ENCODE measurements at regions not wholly inside any gene's neighbourhood (a gene's known extent, or its start where the extent isn't known, plus 50 kb on each side); places are given as distances from the start of the nearest gene placed in this dataset.

DNA sequence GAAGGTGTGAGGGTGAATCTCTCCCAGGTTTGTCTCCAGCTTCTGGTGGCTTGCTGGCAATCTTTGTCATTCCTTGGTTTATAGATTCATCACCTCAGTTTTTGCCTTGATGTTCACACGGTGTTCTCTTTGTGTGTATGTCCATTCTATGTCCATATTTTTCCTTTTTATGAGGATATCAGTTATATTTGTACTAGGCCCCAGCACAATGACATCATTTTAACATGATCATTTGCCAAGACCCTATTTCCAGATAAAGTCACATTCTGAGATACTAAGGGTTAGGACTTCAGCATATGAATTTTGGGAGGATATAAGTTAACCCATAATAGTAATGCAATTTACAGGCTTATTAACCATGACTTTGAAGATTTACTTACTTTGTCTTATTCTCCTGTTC is 649.0 kb downstream of the CPS1 start:
- TF ChIP-seq RAD21 (IDR thresholded peaks at IDR 0.05) (no peak), HNF4G (IDR thresholded peaks at IDR 0.05) (no peak), JUND (IDR thresholded peaks at IDR 0.05) (no peak), HNF4A (conservative IDR thresholded peaks at IDR 0.05) (no peak), CTCF (IDR thresholded peaks at IDR 0.05; ENCODE audit: low read depth, low read length, missing input control) (no peak), RXRA (IDR thresholded peaks at IDR 0.05) (no peak), YY1 (IDR thresholded peaks at IDR 0.05) (no peak), TAF1 (conservative IDR thresholded peaks at IDR 0.05) (no peak), SP1 (IDR thresholded peaks at IDR 0.05) (no peak), EGR1 (IDR thresholded peaks at IDR 0.05; ENCODE audit: low read depth in 2 of 2) (no peak)
- TF ChIP-seq, protein P1, sequence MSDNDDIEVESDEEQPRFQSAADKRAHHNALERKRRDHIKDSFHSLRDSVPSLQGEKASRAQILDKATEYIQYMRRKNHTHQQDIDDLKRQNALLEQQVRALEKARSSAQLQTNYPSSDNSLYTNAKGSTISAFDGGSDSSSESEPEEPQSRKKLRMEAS (IDR thresholded peaks at IDR 0.05) = no peak

DNA sequence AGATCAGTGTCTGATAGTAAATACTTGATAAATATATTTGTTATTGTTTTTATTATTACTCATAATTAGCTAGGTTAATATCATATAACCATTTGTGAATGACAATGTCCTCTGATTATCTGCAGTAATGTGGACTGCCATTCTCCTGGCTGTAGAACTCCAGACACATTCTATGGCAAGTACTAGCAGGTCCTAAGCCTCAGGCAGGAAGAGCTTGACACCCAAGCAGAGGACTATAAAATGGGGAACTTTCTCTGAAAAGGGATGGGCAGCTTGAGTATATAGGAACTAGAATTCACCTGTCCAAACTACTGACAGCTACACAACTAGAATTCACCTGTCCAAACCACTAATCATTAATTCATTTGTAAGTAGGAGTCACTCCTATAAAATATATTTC is 649.4 kb downstream of the CPS1 start:
- Histone ChIP-seq H3K9me3 (ENCODE audit: control insufficient read depth in 4 of 4, low read length in 3 of 4) (no peaks in the 10 kb centered on the region), H3K27me3 (ENCODE audit: control insufficient read depth in 4 of 4, insufficient read depth in 4 of 4, low read length in 3 of 4) (no peaks in the 10 kb centered on the region), H3K27ac (ENCODE audit: low read depth in 1 of 2, low read length in 2 of 2) (no peak overlapping the region), H3K4me3 (ENCODE audit: low read depth in 1 of 3, low read length in 3 of 3) (no peak overlapping the region), H3K9ac (ENCODE audit: low read depth in 1 of 2, low read length in 2 of 2) (no peak overlapping the region), H3K36me3 (ENCODE audit: control insufficient read depth in 4 of 4, insufficient read depth in 3 of 4, low read depth in 1 of 4, low read length in 3 of 4) (no peaks in the 10 kb centered on the region), H3K4me1 (ENCODE audit: control insufficient read depth in 4 of 4, insufficient read depth in 4 of 4, low read length in 3 of 4) (no peaks in the 10 kb centered on the region)
- DNase-seq (ENCODE audit: low spot score) = no peak
- TF ChIP-seq CTCF (IDR thresholded peaks at IDR 0.05; ENCODE audit: low read depth, low read length, missing input control) = no peak
- TF ChIP-seq ZBTB33 (IDR thresholded peaks at IDR 0.05) = no peak
- no peak for TF ChIP-seq RXRA (IDR thresholded peaks at IDR 0.05)
- no peak for TF ChIP-seq HNF4G (IDR thresholded peaks at IDR 0.05)
- TF ChIP-seq, protein P2, sequence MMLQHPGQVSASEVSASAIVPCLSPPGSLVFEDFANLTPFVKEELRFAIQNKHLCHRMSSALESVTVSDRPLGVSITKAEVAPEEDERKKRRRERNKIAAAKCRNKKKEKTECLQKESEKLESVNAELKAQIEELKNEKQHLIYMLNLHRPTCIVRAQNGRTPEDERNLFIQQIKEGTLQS (IDR thresholded peaks at IDR 0.05) = no peak
- no peak for TF ChIP-seq YY1 (IDR thresholded peaks at IDR 0.05)
- TF ChIP-seq SP1 (IDR thresholded peaks at IDR 0.05) = no peak
- TF ChIP-seq HNF4A (conservative IDR thresholded peaks at IDR 0.05) = no peak
- TF ChIP-seq FOXA2 (IDR thresholded peaks at IDR 0.05) = no peak
- no peak for TF ChIP-seq FOXA1 (IDR thresholded peaks at IDR 0.05)
- TF ChIP-seq, protein P3, sequence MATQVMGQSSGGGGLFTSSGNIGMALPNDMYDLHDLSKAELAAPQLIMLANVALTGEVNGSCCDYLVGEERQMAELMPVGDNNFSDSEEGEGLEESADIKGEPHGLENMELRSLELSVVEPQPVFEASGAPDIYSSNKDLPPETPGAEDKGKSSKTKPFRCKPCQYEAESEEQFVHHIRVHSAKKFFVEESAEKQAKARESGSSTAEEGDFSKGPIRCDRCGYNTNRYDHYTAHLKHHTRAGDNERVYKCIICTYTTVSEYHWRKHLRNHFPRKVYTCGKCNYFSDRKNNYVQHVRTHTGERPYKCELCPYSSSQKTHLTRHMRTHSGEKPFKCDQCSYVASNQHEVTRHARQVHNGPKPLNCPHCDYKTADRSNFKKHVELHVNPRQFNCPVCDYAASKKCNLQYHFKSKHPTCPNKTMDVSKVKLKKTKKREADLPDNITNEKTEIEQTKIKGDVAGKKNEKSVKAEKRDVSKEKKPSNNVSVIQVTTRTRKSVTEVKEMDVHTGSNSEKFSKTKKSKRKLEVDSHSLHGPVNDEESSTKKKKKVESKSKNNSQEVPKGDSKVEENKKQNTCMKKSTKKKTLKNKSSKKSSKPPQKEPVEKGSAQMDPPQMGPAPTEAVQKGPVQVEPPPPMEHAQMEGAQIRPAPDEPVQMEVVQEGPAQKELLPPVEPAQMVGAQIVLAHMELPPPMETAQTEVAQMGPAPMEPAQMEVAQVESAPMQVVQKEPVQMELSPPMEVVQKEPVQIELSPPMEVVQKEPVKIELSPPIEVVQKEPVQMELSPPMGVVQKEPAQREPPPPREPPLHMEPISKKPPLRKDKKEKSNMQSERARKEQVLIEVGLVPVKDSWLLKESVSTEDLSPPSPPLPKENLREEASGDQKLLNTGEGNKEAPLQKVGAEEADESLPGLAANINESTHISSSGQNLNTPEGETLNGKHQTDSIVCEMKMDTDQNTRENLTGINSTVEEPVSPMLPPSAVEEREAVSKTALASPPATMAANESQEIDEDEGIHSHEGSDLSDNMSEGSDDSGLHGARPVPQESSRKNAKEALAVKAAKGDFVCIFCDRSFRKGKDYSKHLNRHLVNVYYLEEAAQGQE (IDR thresholded peaks at IDR 0.05) = no peak
- TF ChIP-seq GABPA (IDR thresholded peaks at IDR 0.05 in 1 of 2, conservative IDR thresholded peaks at IDR 0.05 in 1 of 2) = no peak
- TF ChIP-seq EGR1 (IDR thresholded peaks at IDR 0.05; ENCODE audit: low read depth in 2 of 2) = no peak
- no peak for TF ChIP-seq TAF1 (conservative IDR thresholded peaks at IDR 0.05)
- no peak for TF ChIP-seq RAD21 (IDR thresholded peaks at IDR 0.05)
- no peak for TF ChIP-seq NR2F2 (IDR thresholded peaks at IDR 0.05)
- TF ChIP-seq, protein P1 (IDR thresholded peaks at IDR 0.05) = no peak

More for the DNA sequence above, 649.0 kb downstream of the CPS1 start:
- Histone ChIP-seq H3K4me3 (ENCODE audit: low read depth in 1 of 3, low read length in 3 of 3) (no peak overlapping the region), H3K4me1 (ENCODE audit: control insufficient read depth in 4 of 4, insufficient read depth in 4 of 4, low read length in 3 of 4) (no peaks in the 10 kb centered on the region), H3K9ac (ENCODE audit: low read depth in 1 of 2, low read length in 2 of 2) (no peak overlapping the region), H3K27ac (ENCODE audit: low read depth in 1 of 2, low read length in 2 of 2) (no peak overlapping the region), H3K9me3 (ENCODE audit: control insufficient read depth in 4 of 4, low read length in 3 of 4) (no peaks in the 10 kb centered on the region), H3K27me3 (ENCODE audit: control insufficient read depth in 4 of 4, insufficient read depth in 4 of 4, low read length in 3 of 4) (no peaks in the 10 kb centered on the region), H3K36me3 (ENCODE audit: control insufficient read depth in 4 of 4, insufficient read depth in 3 of 4, low read depth in 1 of 4, low read length in 3 of 4) (no peaks in the 10 kb centered on the region)
- DNase-seq (ENCODE audit: low spot score) = no peak
- WGBS = 55% methylated on average over 1 of the region's 1 CpG

Measured in liver (tissue), 8 donors.